ENCODE measurements at regions not wholly inside any gene's neighbourhood (a gene's known extent, or its start where the extent isn't known, plus 50 kb on each side); places are given as distances from the start of the nearest gene placed in this dataset.

GRCh38 chr17:15086776-15087295, 178.3 kb downstream of the PMP22 start:
- TF ChIP-seq CTCF (IDR thresholded peaks at IDR 0.05; ENCODE audit: low read length) (no peak), EZH2 (IDR thresholded peaks at IDR 0.05; ENCODE audit: borderline replicate concordance, low read length) (no peak)
